GM18870 (cell line): ENCODE measurements at regions not wholly inside any gene's neighbourhood (a gene's known extent, or its start where the extent isn't known, plus 50 kb on each side); places are given as distances from the start of the nearest gene placed in this dataset.
"Not testable (repeated sequence)": the region's sequence is repeated elsewhere in the genome, so short reads cannot be mapped to it uniquely, and the experiment has no call there.

ENCODE experiments used
- ATAC-seq: cut with Tn5 transposase; IDR thresholded peaks from one replicate; pipeline ENCODE4 v1.9.1; 2021; ENCODE audit warnings: moderate library complexity; ENCODE audit not compliant: unreplicated experiment

GRCh38 chr6:121682666-121683065 lies 247.2 kb downstream of the GJA1 start:
- ATAC-seq, result no peak

- not testable (repeated sequence) for ATAC-seq
Measured at GRCh38 chr6:121685806-121686205, 250.4 kb downstream of the GJA1 start.

GRCh38 chr6:121686611-121687023 lies 251.2 kb downstream of the GJA1 start:
- ATAC-seq, result no peak

GRCh38 chr6:121688974-121689373 lies 253.5 kb downstream of the GJA1 start:
- ATAC-seq, result no peak

- ATAC-seq, result no peak
Measured at GRCh38 chr6:121691126-121691551, 255.7 kb downstream of the GJA1 start.

- no peak for ATAC-seq
Measured at GRCh38 chr6:121694389-121694788, 258.9 kb downstream of the GJA1 start.

GRCh38 chr6:121694801-121695251 lies 259.4 kb downstream of the GJA1 start:
- no peak for ATAC-seq

- no peak for ATAC-seq
Measured at GRCh38 chr6:121695329-121695728, 259.9 kb downstream of the GJA1 start.

GRCh38 chr6:121697921-121698320 lies 262.5 kb downstream of the GJA1 start:
- no peak for ATAC-seq

GRCh38 chr6:121698617-121699016 lies 263.2 kb downstream of the GJA1 start:
- no peak for ATAC-seq

GRCh38 chr6:121703129-121703528 lies 267.7 kb downstream of the GJA1 start:
- not testable (repeated sequence) for ATAC-seq

- ATAC-seq, result no peak
Measured at GRCh38 chr6:121711472-121711871, 276.0 kb downstream of the GJA1 start.

GRCh38 chr6:121717686-121718085 lies 282.2 kb downstream of the GJA1 start:
- ATAC-seq, result no peak

GRCh38 chr6:121720867-121721266 lies 285.4 kb downstream of the GJA1 start:
- ATAC-seq, result not testable (repeated sequence)

GRCh38 chr6:121723623-121724022 lies 288.2 kb downstream of the GJA1 start:
- ATAC-seq, result no peak

GRCh38 chr6:121724576-121724975 lies 289.1 kb downstream of the GJA1 start:
- ATAC-seq, result no peak

- ATAC-seq, result no peak
Measured at GRCh38 chr6:121726596-121726995, 291.1 kb downstream of the GJA1 start.

GRCh38 chr6:121730616-121731015 lies 295.2 kb downstream of the GJA1 start:
- ATAC-seq, result no peak

- no peak for ATAC-seq
Measured at GRCh38 chr6:121731381-121731780, 295.9 kb downstream of the GJA1 start.

- ATAC-seq, result no peak
Measured at GRCh38 chr6:121732641-121733040, 297.2 kb downstream of the GJA1 start.

- ATAC-seq, result no peak
Measured at GRCh38 chr6:121733234-121733633, 297.8 kb downstream of the GJA1 start.

GRCh38 chr6:121740188-121740587 lies 304.7 kb downstream of the GJA1 start:
- not testable (repeated sequence) for ATAC-seq

GRCh38 chr6:121743691-121744090 lies 308.2 kb downstream of the GJA1 start:
- no peak for ATAC-seq

- ATAC-seq, result no peak
Measured at GRCh38 chr6:121748376-121748775, 312.9 kb downstream of the GJA1 start.
